OCI-LY1 (cell line): ENCODE measurements at regions not wholly inside any gene's neighbourhood (a gene's known extent, or its start where the extent isn't known, plus 50 kb on each side); places are given as distances from the start of the nearest gene placed in this dataset.

Experiments used
- H2AFZ ChIP-seq: fragments of 200-600 bp; sonication (generic), shearing (Covaris generic); 2 replicates; pipeline ENCODE4 v1.6.0; 2014; ENCODE audit warnings: antibody characterized with exemption, mild to moderate bottlenecking, low read length
- H3F3A ChIP-seq: fragments of 200-600 bp; sonication (generic), shearing (Covaris generic); 2 replicates; pipeline ENCODE4 v1.6.0; 2014; ENCODE audit warnings: mild to moderate bottlenecking, antibody characterized with exemption, low read length, moderate library complexity; ENCODE audit not compliant: insufficient read depth
- H3K27ac ChIP-seq: fragments of 200-600 bp; sonication (generic); 2 replicates; pipeline ENCODE4 v1.5.1; 2014; ENCODE audit warnings: low read length, mixed run types, mild to moderate bottlenecking, low read depth; ENCODE audit not compliant: poor library complexity, severe bottlenecking
- H3K27me3 ChIP-seq: fragments of 200-600 bp; sonication (generic); 2 replicates; pipeline ENCODE4 v1.6.0; 2014; ENCODE audit warnings: antibody characterized with exemption, mild to moderate bottlenecking, low read length, moderate library complexity; ENCODE audit not compliant: insufficient read depth
- H3K36me3 ChIP-seq: fragments of 200-600 bp; sonication (generic); 2 replicates; pipeline ENCODE4 v1.6.1; 2014; ENCODE audit warnings: mild to moderate bottlenecking, antibody characterized with exemption, low read length, moderate library complexity, mixed read lengths; ENCODE audit not compliant: insufficient read depth
- H3K4me1 ChIP-seq: fragments of 200-600 bp; sonication (generic); 2 replicates; pipeline ENCODE4 v1.5.1; 2014; ENCODE audit warnings: mild to moderate bottlenecking, low read length, moderate library complexity; ENCODE audit not compliant: insufficient read depth, severe bottlenecking
- H3K4me2 ChIP-seq: fragments of 200-600 bp; sonication (generic), shearing (Covaris generic); 2 replicates; pipeline ENCODE4 v1.6.1; 2014; ENCODE audit warnings: low read length
- H3K4me3 ChIP-seq: fragments of 200-600 bp; sonication (generic); 2 replicates; pipeline ENCODE4 v1.5.1; 2014; ENCODE audit warnings: low read length, low read depth, mild to moderate bottlenecking, mixed read lengths; ENCODE audit not compliant: poor library complexity, severe bottlenecking
- H3K79me2 ChIP-seq: fragments of 200-600 bp; shearing (Covaris generic); 2 replicates; pipeline ENCODE4 v1.6.1; 2016; ENCODE audit warnings: mixed run types, low read length, mixed read lengths; ENCODE audit not compliant: insufficient read depth
- H3K9ac ChIP-seq: fragments of 200-600 bp; sonication (generic), shearing (Covaris generic); 2 replicates; pipeline ENCODE4 v1.6.1; 2014; ENCODE audit warnings: mild to moderate bottlenecking, low read length, mixed read lengths
- H3K9me2 ChIP-seq: fragments of 200-600 bp; sonication (generic), shearing (Covaris generic); 2 replicates; pipeline ENCODE4 v1.6.1; 2014; ENCODE audit warnings: low read depth, mild to moderate bottlenecking, low read length, mixed read lengths
- H3K9me3 ChIP-seq: fragments of 200-600 bp; shearing (Covaris generic); 2 replicates; pipeline ENCODE4 v1.6.1; 2014; ENCODE audit warnings: low read length, mixed read lengths
- H4K20me1 ChIP-seq: fragments of 200-600 bp; sonication (generic), shearing (Covaris generic); 2 replicates; pipeline ENCODE4 v1.6.0; 2016; ENCODE audit warnings: mild to moderate bottlenecking, low read length; ENCODE audit not compliant: insufficient read depth
- EZH2 ChIP-seq: fragments of 200-600 bp; sonication (generic), shearing (Covaris generic); IDR thresholded peaks from 2 replicates; pipeline ENCODE4 v1.8.0; 2017; ENCODE audit warnings: borderline replicate concordance, mixed run types, mild to moderate bottlenecking, antibody characterized with exemption, low read length, moderate library complexity, mixed read lengths
- TF ChIP-seq, protein P1 (sequence below): fragments of 200-600 bp; sonication (generic), shearing (Covaris generic); IDR thresholded peaks from 2 replicates; pipeline ENCODE4 v1.5.1; 2017; ENCODE audit warnings: mild to moderate bottlenecking, antibody characterized with exemption, low read length, moderate library complexity, mixed read lengths

DNA sequence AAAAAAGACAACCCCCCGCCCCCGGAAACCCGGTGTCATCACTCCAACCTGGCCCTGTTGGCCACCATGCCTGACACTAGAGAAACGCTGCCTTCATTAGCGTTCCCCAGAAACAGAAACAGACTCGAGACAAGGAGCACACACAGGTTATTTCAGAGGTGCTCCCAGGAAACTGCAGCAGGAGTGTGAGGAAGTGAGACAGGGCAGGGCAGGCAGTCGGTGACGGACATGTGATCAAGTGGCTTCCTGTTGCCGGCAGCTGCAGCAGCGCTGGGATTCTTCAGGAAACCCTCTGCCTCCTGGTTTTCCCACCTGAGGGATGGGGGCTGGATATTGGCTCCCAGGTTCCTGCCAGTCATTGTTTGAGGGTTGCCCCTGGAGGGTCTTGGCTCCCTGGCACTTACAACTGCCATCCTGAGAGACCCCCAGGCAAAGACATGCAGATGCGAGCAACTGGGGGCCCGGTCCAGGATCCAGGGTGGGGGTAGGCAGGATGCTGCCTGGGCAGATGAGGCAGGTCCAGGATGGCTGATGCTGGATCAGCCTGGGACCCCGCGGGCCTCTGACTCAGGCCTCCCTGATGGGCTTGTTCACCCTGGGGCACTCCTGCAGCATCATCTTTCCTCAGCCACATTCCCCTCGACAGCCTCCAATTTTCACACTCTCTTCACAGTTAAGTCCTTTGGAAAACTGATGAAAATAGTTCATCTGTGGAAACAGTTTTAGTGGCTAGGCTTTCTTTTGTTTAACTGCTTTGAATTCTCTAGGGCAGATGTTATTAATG lies 150.7 kb upstream of the SYNDIG1 start:
- no peak for TF ChIP-seq EZH2
- TF ChIP-seq, protein P1, sequence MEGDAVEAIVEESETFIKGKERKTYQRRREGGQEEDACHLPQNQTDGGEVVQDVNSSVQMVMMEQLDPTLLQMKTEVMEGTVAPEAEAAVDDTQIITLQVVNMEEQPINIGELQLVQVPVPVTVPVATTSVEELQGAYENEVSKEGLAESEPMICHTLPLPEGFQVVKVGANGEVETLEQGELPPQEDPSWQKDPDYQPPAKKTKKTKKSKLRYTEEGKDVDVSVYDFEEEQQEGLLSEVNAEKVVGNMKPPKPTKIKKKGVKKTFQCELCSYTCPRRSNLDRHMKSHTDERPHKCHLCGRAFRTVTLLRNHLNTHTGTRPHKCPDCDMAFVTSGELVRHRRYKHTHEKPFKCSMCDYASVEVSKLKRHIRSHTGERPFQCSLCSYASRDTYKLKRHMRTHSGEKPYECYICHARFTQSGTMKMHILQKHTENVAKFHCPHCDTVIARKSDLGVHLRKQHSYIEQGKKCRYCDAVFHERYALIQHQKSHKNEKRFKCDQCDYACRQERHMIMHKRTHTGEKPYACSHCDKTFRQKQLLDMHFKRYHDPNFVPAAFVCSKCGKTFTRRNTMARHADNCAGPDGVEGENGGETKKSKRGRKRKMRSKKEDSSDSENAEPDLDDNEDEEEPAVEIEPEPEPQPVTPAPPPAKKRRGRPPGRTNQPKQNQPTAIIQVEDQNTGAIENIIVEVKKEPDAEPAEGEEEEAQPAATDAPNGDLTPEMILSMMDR, result no peak
- H3K27ac ChIP-seq, result no peak overlapping the region
- no peaks in the 10 kb centered on the region for H3K9me2 ChIP-seq
- H3K4me2 ChIP-seq, result no peak overlapping the region
- H2AFZ ChIP-seq, result no peak overlapping the region
- H3K79me2 ChIP-seq, result no peaks in the 10 kb centered on the region
- H3F3A ChIP-seq, result no peaks in the 10 kb centered on the region
- no peaks in the 10 kb centered on the region for H3K9me3 ChIP-seq
- H3K4me3 ChIP-seq, result no peak overlapping the region
- H4K20me1 ChIP-seq, result no peaks in the 10 kb centered on the region
- no peak overlapping the region for H3K9ac ChIP-seq
- no peaks in the 10 kb centered on the region for H3K4me1 ChIP-seq
- H3K36me3 ChIP-seq, result no peaks in the 10 kb centered on the region
- H3K27me3 ChIP-seq, result 0 out of 2 replicates have a peak, but pooled peaks cover 4% of the 10 kb centered on the region

DNA sequence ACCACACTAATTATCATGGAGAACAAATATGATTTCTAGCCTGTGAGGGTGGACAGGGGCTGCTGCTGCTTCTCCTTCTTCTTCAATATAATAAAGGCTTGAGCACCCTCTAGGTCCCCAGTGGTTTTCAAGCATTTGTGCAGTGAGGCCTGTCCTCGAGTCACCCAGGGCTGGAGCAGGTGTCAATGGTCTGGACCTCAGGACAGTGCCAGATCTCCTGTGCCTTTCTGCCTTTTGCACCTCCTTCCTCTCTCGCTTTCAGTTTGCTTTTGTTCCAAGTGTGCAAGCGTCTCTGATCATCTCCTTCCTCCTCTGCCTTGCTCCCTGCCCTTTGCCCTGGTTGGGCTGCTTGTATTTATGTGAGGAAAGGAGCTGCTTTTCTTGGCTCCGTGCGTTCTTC lies 152.2 kb upstream of the SYNDIG1 start:
- Histone ChIP-seq H3K4me2 (no peak overlapping the region), H3K4me1 (no peaks in the 10 kb centered on the region), H3K27me3 (0 out of 2 replicates have a peak, but pooled peaks cover 4% of the 10 kb centered on the region), H3K9ac (no peak overlapping the region), H2AFZ (no peak overlapping the region), H3K4me3 (no peak overlapping the region), H3K36me3 (no peaks in the 10 kb centered on the region), H3K79me2 (no peaks in the 10 kb centered on the region), H3K9me2 (no peaks in the 10 kb centered on the region), H3K27ac (no peak overlapping the region), H3F3A (no peaks in the 10 kb centered on the region), H4K20me1 (no peaks in the 10 kb centered on the region), H3K9me3 (no peaks in the 10 kb centered on the region)
- no peak for TF ChIP-seq EZH2

DNA sequence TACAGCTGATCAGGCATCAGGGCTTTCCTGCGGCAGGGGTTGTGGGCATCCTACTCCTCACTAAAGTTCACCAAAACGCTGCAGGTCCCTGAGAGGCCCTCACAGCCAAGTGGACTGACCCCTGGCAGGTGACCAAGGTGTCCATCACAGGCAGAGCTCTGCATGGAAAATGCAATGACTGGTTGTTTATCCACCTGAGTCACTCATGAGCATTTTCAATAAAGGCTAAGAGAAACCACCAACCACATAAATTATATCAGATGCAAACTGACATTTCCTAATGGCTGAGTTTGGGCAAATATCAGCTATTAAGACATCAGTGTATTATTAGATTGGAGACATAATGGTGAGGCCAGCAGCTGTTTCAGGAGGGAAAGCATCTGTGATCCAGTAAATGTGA lies 152.7 kb upstream of the SYNDIG1 start:
- TF ChIP-seq EZH2, result no peak
- TF ChIP-seq, protein P1, result no peak
- H3K4me3 ChIP-seq, result no peak overlapping the region
- no peak overlapping the region for H3K27ac ChIP-seq
- H3K9me2 ChIP-seq, result no peaks in the 10 kb centered on the region
- no peak overlapping the region for H3K9ac ChIP-seq
- no peaks in the 10 kb centered on the region for H3K79me2 ChIP-seq
- H3K36me3 ChIP-seq, result no peaks in the 10 kb centered on the region
- H3K4me2 ChIP-seq, result no peak overlapping the region
- no peak overlapping the region for H2AFZ ChIP-seq
- no peaks in the 10 kb centered on the region for H4K20me1 ChIP-seq
- no peaks in the 10 kb centered on the region for H3K9me3 ChIP-seq
- H3K4me1 ChIP-seq, result no peaks in the 10 kb centered on the region
- no peaks in the 10 kb centered on the region for H3F3A ChIP-seq
- 0 out of 2 replicates have a peak, but pooled peaks cover 4% of the 10 kb centered on the region for H3K27me3 ChIP-seq

DNA sequence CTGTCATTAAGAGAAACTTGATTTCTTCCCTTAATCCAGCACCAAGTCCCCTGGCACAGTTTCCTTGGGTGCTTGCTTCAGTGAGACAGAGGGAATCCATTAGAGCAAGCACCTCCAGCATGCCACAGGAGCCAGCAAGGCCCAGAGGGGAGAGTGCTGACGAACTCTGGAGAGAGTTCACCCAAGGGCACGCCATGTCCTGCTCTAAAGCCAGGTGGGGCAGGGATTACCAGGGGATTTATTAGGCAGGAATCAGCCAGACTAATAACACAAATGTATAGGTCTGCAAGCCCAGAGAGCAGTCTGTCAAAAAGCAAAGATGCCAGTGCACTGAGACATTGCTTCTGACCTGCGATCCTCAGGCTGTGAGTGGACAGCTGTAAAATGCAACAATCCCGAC lies 155.4 kb upstream of the SYNDIG1 start:
- H3K4me2 ChIP-seq, result no peak overlapping the region
- no peaks in the 10 kb centered on the region for H3K9me3 ChIP-seq
- H3K27ac ChIP-seq, result no peak overlapping the region
- no peak overlapping the region for H3K9ac ChIP-seq
- no peak overlapping the region for H3K4me3 ChIP-seq
- H3K4me1 ChIP-seq, result no peaks in the 10 kb centered on the region
- TF ChIP-seq EZH2, result no peak
- TF ChIP-seq, protein P1, result no peak
- H3K36me3 ChIP-seq, result no peaks in the 10 kb centered on the region
- H3K9me2 ChIP-seq, result no peaks in the 10 kb centered on the region
- H4K20me1 ChIP-seq, result no peaks in the 10 kb centered on the region
- H3K27me3 ChIP-seq, result 0 out of 2 replicates have a peak, but pooled peaks cover 4% of the 10 kb centered on the region
- H3F3A ChIP-seq, result no peaks in the 10 kb centered on the region
- H3K79me2 ChIP-seq, result no peaks in the 10 kb centered on the region
- H2AFZ ChIP-seq, result no peak overlapping the region
